Common myeloid progenitor, CD34-positive (primary cell): ENCODE measurements at regions not wholly inside any gene's neighbourhood (a gene's known extent, or its start where the extent isn't known, plus 50 kb on each side); places are given as distances from the start of the nearest gene placed in this dataset.
"Not testable (repeated sequence)": the region's sequence is repeated elsewhere in the genome, so short reads cannot be mapped to it uniquely, and the experiment has no call there.

Experiments used
- CTCF ChIA-PET: fragments of 350-600 bp; sonication (Branson Sonifier 250); formaldehyde crosslinking; loops from one replicate; lab custom pipeline; 2021; ENCODE audit warnings: antibody characterized with exemption; lab: Charles Lee
- POLR2A ChIA-PET: fragments of 350-600 bp; sonication (Branson Sonifier 250); formaldehyde crosslinking; loops from one replicate; lab custom pipeline; 2021; ENCODE audit warnings: antibody characterized with exemption; lab: Charles Lee
- DNase-seq, 3 donors: peaks; one replicate each; pipeline versions ENCODE4 v3.0.0 to v3.0.0-alpha.2; 2013
- H3K27ac ChIP-seq, 2 experiments: 1 replicate in 1 of 2; 2 replicates in 1 of 2; pipeline ENCODE4 v1.7.0; 2013; ENCODE audit warnings: inconsistent platforms in 2 of 2, low read length in 2 of 2, mild to moderate bottlenecking in 2 of 2, low read depth in 1 of 2, moderate library complexity in 1 of 2; ENCODE audit not compliant: severe bottlenecking in 2 of 2, insufficient read depth in 1 of 2, poor library complexity in 1 of 2
- H3K27me3 ChIP-seq, 5 experiments: replicated peaks in 2 of 5; 1 replicate in 3 of 5; 2 replicates in 2 of 5; pipeline versions ENCODE4 v1.6.1 to v1.7.0; 2013; ENCODE audit warnings: low read length in 4 of 5, mild to moderate bottlenecking in 2 of 5, moderate library complexity in 2 of 5, inconsistent platforms in 1 of 5; ENCODE audit not compliant: insufficient read depth in 5 of 5, control insufficient read depth in 4 of 5
- H3K36me3 ChIP-seq, 4 experiments: 1 replicate in 2 of 4; 2 replicates in 2 of 4; pipeline versions ENCODE4 v1.6.1 to v1.7.0; 2013; ENCODE audit warnings: low read length in 3 of 4, control low read depth in 1 of 4, mild to moderate bottlenecking in 1 of 4; ENCODE audit not compliant: control insufficient read depth in 4 of 4, insufficient read depth in 4 of 4
- H3K4me1 ChIP-seq, 4 experiments: 1 replicate in 3 of 4; 2 replicates in 1 of 4; pipeline versions ENCODE4 v1.6.1 to v1.7.1; 2013; ENCODE audit warnings: low read length in 3 of 4, mild to moderate bottlenecking in 3 of 4, control low read depth in 1 of 4, inconsistent platforms in 1 of 4, moderate library complexity in 1 of 4; ENCODE audit not compliant: control insufficient read depth in 4 of 4, insufficient read depth in 4 of 4; ENCODE audit errors: control extremely low read depth in 1 of 4
- H3K4me3 ChIP-seq, 7 experiments: 1 replicate in 4 of 7; 2 replicates in 3 of 7; pipeline versions ENCODE4 v1.5.1 to v1.7.0; 2013; ENCODE audit warnings: mild to moderate bottlenecking in 7 of 7, low read length in 6 of 7, moderate library complexity in 6 of 7, inconsistent platforms in 2 of 7, low read depth in 2 of 7, control low read depth in 1 of 7; ENCODE audit not compliant: insufficient read depth in 4 of 7, control insufficient read depth in 1 of 7; ENCODE audit errors: extremely low read depth in 1 of 7
- H3K9me3 ChIP-seq, 5 experiments: 1 replicate in 4 of 5; 2 replicates in 1 of 5; pipeline versions ENCODE4 v1.6.1 to v1.7.1; 2013; ENCODE audit warnings: low read length in 4 of 5, mild to moderate bottlenecking in 2 of 5, inconsistent platforms in 1 of 5, low read depth in 1 of 5, moderate library complexity in 1 of 5; ENCODE audit not compliant: control insufficient read depth in 4 of 5, insufficient read depth in 2 of 5; ENCODE audit errors: control extremely low read depth in 1 of 5
- WGBS: methylation state at CpG from one replicate; pipeline ENCODE4 v1.1.5; 2013; ENCODE audit not compliant: insufficient coverage; 5-methylcytosine and 5-hydroxymethylcytosine counted together

DNA sequence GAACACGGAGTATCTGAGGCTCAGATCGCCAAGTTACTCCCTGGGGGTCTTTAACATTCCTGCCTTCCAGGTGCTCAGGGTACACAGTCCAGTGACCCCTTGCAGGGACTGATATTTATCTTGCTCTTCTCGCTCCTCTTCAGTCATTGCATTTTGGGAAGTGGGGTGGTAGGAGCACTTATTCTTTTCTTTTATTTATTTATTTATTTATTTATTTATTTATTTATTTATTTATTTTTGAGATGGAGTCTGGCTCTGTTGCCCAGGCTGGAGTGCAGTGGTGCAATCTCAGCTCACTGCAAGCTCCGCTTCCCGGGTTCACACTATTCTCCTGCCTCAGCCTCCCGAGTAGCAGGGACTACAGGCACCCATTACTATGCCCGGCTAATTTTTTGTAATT lies 55.0 kb upstream of the EPHB1 start:
- H3K27ac ChIP-seq, POLR2A ChIA-PET, H3K4me1 ChIP-seq, H3K9me3 ChIP-seq, DNase-seq, H3K27me3 ChIP-seq, H3K36me3 ChIP-seq, H3K4me3 ChIP-seq: not testable (repeated sequence)
- CTCF ChIA-PET = interaction anchor here (1.6 kb wide), 1 partner anchor 15 kb away, joined by 3 read pairs; no protein-coding TSS in a partner anchor
- 86% methylated on average over 4 of the region's 7 CpGs for WGBS

GRCh38 chr3:134742202-134742601 lies 52.9 kb upstream of the EPHB1 start:
- POLR2A ChIA-PET = no interaction called here
- Histone ChIP-seq H3K36me3 (no peaks in the 10 kb centered on the region), H3K27me3 (peaks cover 0 to 1% (median 0%) of the 10 kb centered on the region in 5 experiments), H3K4me1 (no peaks in the 10 kb centered on the region), H3K27ac (no peak overlapping the region), H3K9me3 (no peaks in the 10 kb centered on the region), H3K4me3 (no peak overlapping the region)
- CTCF ChIA-PET = no interaction called here
- no peak for DNase-seq
- 80% methylated on average over 1 of the region's 1 CpG for WGBS

DNA sequence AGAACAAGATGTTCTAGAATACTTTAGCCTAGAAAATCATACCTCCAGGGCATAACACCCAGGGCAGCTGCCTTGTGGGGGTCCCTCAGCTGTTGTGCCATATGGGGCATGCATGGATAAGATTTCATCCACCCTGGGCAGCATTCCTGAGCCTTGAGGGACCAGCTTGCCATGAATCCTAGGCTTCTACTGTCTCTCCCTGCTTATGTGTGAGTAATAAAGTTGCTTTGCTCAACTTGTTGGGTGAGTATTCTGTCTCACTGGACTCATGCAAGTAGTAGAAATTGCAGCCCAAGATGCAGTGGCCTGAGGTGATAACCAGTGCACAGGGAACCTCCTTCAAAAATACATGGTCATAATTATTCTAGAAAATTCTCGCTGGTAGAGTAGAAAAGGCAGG lies 52.1 kb upstream of the EPHB1 start:
- Histone ChIP-seq H3K9me3 (no peaks in the 10 kb centered on the region), H3K4me3 (no peak overlapping the region), H3K27me3 (peaks cover 0 to 1% (median 0%) of the 10 kb centered on the region in 5 experiments), H3K4me1 (no peaks in the 10 kb centered on the region), H3K27ac (no peak overlapping the region), H3K36me3 (no peaks in the 10 kb centered on the region)
- ChIA-PET CTCF (no interaction called here), POLR2A (no interaction called here)
- no CpG with 5 or more reads among the region's 1 CpG for WGBS
- no peak for DNase-seq
